GM10266 (cell line): ENCODE measurements at regions not wholly inside any gene's neighbourhood (a gene's known extent, or its start where the extent isn't known, plus 50 kb on each side); places are given as distances from the start of the nearest gene placed in this dataset.

Source experiments
- DNase-seq: peaks from one replicate; pipeline ENCODE4 v3.0.0; 2012; ENCODE audit errors: extremely low spot score
- TF ChIP-seq, protein P1 (sequence below): IDR thresholded peaks from 2 replicates; pipeline ENCODE4 v1.5.1; 2012; ENCODE audit warnings: mild to moderate bottlenecking, low read depth; ENCODE audit not compliant: control insufficient read depth, insufficient read depth; ENCODE audit errors: missing control alignments

DNA sequence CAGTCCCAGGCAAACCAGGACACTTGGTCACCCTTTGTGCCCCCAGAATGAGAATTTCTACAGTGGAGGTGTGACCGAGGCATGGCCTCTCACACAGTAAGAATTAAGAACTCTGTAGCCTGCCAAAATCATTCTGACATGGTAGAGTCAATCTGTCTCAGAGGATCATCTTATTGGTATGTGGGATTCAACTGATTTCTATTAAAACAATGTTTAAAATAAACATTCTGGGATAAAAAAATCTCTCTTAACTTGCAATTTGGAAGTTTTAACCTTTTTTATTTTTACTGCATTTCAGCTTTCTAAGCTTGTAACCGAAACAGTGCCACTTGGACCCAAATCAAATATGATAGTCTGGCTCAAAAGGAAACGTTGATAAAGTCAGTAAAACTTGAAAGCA lies 165.4 kb upstream of the LDB2 start:
- no peak for DNase-seq
- TF ChIP-seq, protein P1, sequence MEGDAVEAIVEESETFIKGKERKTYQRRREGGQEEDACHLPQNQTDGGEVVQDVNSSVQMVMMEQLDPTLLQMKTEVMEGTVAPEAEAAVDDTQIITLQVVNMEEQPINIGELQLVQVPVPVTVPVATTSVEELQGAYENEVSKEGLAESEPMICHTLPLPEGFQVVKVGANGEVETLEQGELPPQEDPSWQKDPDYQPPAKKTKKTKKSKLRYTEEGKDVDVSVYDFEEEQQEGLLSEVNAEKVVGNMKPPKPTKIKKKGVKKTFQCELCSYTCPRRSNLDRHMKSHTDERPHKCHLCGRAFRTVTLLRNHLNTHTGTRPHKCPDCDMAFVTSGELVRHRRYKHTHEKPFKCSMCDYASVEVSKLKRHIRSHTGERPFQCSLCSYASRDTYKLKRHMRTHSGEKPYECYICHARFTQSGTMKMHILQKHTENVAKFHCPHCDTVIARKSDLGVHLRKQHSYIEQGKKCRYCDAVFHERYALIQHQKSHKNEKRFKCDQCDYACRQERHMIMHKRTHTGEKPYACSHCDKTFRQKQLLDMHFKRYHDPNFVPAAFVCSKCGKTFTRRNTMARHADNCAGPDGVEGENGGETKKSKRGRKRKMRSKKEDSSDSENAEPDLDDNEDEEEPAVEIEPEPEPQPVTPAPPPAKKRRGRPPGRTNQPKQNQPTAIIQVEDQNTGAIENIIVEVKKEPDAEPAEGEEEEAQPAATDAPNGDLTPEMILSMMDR = no peak

DNA sequence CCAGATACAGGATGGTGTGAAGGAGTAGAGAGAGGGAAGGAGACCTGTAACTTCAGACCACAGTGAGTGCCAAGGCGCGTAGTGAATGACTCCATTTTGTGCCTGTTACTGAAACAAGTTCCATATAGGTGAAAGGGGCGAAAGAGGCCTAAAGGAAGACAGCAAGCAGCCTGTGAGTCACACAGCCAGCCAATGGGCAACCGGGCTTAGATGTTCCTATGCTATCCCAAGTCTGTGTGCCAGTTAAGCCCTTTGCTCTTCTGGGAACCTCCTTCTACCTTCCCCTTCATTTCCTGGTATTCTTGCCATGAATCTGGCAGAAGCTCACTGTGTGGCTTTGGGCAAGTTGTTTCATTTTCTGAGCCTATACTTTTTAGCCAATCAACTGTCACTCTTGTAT lies 161.8 kb upstream of the LDB2 start:
- DNase-seq = no peak
- TF ChIP-seq, protein P1 = no peak

DNA sequence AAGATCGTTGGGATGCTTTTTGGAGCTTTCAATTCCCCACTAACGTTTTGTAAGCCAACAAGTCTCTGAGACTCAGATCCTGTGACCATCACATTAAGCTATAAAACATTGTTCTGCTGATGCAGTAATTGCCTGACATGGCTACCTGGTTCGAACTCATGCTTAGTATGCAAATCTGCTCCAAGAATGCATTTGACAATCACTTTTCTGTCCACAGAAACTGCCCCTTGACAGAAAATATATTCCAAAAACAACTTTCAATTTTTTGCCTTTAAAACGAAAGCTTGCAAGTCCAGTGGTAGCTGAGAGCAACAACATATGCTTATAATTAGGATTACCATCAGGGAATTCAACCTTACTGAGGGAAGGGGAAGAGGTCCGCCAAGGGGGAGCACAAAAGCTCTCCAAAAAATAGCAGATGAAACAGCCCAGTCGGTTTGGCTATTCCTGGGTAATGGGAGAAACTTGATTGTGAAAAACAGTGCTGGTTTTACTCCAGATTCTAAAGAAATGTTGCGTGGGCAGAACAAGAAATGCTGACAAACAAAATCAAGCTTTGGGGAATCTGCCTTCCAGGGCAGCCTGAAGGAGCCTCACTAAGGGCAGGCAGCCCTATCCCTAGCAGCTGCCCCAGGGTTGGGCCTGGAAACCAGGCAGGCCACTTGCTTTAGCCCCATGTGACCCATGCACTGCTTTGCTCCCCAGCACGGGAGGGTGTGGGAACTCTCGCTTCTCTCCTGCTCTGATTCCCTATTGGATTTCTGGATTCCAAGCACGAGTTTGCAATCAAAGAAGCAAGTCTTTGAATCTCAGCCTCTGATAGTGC lies 160.7 kb upstream of the LDB2 start:
- DNase-seq = no peak
- TF ChIP-seq, protein P1 = no peak

DNA sequence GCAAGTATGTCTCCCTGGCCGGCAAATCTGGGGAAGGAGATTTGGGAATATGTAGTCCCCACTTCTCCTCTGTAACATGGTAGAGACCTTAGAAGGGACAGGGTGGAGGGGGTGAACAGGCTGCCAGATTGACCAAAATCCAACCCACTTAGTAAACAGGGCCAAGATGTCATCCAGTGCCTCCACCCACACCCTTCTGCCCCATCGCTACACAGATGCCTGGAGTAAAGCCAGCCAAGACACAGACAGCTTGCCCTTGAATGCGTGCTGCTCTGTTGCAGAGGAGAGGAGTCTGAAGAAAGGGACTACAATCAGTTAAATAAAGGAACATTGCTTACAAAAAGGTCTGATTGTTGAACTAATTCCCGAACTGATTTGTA lies 160.1 kb upstream of the LDB2 start:
- TF ChIP-seq, protein P1 = no peak
- no peak for DNase-seq

DNA sequence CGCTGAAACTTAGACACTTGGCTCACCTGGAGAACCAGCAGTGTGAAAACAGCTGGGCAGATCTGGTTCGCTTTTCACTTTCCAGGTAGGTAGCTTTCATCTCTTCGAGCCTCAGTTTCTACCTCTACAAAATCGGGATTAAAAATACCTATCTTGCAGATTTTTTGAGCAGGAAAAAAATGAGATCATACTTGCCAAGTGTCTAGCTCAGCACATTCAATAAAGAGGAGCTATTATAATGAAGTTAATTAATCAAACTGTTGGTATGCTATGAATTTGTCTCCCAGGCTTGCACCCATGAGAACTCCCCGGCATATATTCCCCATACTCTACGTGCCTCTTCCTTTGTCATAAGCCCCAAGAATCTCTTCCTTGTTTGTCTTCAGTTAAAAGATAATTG lies 158.6 kb upstream of the LDB2 start:
- TF ChIP-seq, protein P1 = no peak

DNA sequence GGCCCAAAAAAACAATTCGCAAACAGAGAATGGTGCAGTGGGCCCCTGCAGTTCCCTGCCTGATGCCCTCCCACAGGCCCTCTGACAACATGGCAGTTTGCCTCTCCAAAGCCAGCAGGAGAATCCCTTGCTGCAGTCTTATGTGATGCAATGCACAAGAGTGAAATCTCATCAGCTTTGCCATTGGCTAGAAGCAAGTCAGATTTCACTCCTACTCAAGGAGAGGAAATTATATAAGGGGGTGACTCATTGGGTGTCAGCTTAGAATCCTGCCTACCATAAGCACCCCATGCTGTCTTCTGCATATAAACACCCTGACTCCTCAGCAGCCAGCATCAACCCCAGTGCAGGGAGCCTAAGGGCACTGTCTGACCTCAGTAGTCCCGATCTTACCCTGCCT lies 157.3 kb upstream of the LDB2 start:
- TF ChIP-seq, protein P1 = no peak
- DNase-seq = no peak

More for the DNA sequence above, 158.6 kb upstream of the LDB2 start:
- no peak for DNase-seq

DNA sequence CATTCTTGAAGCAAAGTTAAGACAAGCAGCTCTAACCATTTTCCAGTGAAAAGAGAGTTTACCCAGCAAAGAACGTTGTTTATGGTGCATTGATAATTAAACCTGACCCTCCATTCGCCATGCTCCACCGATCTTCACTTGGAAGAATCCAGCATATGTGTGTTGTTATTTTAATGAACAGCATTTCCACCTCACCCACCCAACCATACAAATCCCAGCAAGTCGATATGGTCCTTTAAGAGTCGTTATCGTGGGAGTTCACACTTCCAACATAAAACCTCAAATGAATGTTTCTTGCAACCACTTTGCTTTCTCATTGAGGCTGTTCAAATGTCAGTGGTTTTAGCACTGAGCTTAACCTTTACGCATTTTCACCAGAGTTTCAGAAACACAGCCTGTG lies 147.4 kb upstream of the LDB2 start:
- TF ChIP-seq, protein P1 = no peak

More for the DNA sequence above, 147.4 kb upstream of the LDB2 start:
- no peak for DNase-seq
